Stimulated activated CD4-positive, alpha-beta T cell treated with anti-CD3 and anti-CD28 coated beads, Interleukin-4, amount 100 ng/mL, for 1 hour (primary cell): ENCODE measurements at regions not wholly inside any gene's neighbourhood (a gene's known extent, or its start where the extent isn't known, plus 50 kb on each side); places are given as distances from the start of the nearest gene placed in this dataset.
"Not testable (repeated sequence)": the region's sequence is repeated elsewhere in the genome, so short reads cannot be mapped to it uniquely, and the experiment has no call there.

ENCODE experiments used
- DNase-seq: peaks from one replicate; pipeline ENCODE4 v3.0.0-alpha.2; 2020

DNA sequence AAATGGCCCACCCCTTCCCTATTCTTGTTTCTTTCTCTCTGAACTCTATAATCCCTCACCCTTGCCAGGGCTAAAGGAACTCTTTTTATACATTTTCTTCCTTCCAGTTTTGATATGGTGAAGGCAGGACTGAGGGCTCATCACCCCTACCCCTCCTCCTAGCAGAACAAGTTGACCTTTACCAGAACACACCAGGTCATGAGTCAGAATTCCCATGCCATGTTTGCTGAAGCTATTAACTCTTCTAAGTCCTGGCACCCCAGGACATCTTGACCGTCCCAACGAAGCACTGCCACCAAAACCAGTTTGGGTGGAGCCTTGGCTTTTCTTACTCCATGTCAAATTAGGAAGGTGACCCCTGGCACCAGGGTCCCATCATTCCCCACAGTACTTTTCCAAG lies 57.5 kb upstream of the DYNLT3 start:
- no peak for DNase-seq

DNA sequence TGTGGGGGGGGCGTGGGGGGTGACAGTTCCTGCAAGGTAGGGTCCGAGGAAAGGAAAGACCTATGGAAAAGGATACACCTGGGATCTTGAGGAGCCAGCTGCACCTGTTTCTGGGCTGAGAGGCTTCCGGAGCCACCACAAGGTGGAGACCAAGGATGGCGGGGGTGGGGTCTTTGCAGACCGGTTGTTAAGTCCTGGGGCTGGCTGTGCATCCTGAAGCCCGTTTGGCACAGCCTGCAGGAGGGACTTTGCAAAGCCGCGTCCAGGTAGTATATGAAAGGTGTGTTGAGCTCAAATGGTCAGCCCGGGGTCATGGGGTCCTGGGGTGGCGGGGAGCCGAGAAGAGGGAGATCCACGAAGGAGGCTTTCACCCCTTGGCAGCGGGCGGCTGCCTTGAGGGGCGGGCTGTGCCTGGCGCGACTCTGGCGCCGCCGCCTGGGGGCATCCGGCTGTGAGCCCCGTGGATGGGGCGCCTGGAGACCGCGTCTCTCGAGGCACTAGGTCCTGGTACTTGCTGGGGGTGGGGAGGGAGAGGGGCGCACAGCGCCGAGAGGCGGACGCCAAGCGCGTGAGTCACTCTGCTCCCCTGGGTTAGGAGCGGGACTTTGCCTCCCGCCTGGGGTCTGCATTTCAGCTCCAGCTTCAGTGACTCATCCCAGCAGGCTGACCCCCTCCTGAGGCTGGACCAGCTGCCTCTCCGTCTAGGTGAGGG lies 58.2 kb upstream of the DYNLT3 start:
- DNase-seq: peak; percentile 3

DNA sequence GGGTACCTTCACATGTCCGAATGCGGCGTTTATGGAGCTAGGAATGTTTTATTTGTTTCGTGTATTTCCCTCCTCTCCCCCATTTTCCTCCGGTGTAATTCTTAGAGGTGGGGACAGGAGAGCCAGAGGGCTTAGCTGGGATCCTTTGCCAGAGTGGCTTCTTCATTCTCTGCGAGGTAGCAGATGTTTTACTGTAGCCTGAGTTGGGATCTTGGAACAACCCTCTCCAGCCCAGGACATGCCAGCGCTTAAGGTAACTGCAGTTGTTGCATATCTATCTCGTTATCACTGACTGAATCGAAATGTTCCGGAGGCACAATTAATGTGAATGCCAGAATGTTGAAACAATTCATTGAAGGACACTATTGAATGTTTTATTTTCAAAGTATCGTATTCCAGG lies 59.0 kb upstream of the DYNLT3 start:
- DNase-seq: no peak

DNA sequence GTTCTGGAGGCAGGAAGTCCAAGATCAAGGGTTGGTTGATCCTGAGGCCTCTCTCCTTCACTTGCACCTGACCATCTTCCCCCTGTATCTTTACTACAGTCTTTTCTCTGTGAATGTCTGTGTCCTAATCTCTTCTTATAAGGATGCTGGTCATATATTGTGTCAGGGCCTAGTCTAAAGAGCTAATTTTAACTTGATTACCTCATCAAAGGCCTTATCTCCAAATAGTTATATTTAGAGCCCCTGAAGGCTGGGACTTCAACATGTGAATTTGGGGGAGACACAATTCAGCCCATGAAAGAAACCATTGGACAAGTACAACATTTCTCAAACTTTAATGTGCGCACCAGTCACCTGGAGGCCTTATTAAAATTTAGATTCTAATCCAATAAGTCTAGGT lies 62.8 kb upstream of the DYNLT3 start:
- DNase-seq: no peak

DNA sequence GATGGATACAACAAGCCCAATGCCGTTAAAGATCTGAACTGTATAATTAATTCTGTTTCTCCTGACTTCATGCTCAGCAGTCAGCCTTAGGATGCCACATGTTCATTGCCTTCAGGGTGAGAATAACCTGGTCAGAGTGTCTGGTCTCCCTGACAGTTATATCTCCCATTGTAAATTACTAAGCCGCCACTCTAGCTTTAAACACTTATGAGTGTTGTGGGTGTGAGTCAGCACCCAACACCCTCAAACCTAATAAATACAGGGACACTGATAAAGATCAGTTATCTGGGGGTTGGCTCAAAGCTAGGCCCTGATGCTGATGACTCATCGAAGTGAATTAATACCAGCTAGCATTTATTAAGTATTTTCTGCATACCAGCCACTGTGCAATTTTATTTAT lies 64.9 kb upstream of the DYNLT3 start:
- no peak for DNase-seq

DNA sequence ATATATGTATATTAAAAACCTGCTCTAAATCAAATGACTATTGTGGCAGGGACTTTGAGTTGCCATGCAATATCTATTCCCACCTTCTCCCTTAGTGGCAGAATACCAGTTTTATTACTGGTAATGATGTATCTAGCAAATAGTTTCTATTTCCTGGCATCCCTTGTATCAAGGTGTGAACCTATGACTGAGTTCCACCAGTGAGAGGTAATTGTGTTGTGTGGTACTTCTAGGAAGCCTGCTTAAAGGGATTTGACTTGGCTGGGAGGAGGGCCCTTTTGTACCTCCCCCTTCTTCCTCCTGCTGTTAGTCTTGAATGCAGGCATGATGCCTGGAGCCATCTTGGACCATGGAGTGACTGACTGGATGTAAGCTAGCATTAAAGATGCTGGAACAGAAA lies 65.4 kb upstream of the DYNLT3 start:
- no peak for DNase-seq

DNA sequence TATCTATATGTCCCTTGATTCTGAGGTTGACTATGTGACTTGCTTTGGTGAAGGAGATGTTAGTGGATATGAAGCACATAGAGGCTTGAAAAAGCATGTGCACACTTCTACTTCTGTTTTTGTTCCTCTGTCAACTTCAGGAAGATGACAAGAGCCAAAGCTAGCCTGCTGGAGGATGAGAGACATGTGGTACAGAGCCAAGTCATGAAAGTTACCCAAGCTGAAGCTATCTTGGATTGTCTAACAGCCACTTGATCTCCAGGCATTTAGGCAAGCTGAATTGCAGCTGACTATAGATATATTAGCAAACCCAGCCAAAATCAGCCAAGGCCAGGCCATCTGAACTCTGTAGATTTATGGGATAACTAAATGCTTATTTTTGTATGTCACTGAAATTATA lies 70.8 kb upstream of the DYNLT3 start:
- DNase-seq: no peak

DNA sequence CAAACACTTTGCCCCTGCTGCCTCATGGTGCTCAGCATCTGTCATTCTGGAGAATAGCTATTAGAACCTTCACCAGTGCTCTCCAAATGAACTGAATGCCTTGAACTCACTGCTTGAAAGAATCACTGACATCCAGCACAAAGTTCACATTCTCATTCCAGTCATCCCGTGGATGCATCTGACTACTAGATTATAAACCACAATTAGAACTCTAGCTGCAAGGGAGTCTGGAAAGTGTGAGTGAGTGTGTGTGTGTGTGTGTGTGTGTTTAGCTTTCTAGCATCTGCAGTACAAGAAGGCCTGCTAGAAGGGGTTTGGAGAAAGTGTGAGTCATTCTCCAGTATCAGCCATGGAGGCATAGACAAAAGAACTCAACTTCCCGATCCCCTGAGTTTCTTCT lies 71.3 kb upstream of the DYNLT3 start:
- no peak for DNase-seq

DNA sequence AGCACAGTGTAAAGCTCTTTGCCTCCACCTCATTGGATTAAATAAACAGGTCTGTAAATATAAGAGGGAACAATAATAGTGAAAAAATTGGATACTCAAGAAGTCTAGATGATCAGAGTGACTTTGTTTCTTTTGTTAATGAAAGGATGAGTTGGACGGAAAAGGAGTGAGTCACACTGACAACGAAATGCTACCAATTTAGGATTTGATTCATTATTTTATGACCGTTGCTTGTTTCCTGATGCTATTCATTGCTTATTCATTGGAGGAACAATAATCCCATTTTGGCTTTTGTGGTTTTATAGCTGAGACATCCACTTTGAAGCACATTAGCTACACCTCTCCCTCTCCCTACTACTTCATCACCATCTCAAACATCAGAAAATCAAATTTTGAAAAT lies 74.4 kb upstream of the DYNLT3 start:
- DNase-seq: no peak

DNA sequence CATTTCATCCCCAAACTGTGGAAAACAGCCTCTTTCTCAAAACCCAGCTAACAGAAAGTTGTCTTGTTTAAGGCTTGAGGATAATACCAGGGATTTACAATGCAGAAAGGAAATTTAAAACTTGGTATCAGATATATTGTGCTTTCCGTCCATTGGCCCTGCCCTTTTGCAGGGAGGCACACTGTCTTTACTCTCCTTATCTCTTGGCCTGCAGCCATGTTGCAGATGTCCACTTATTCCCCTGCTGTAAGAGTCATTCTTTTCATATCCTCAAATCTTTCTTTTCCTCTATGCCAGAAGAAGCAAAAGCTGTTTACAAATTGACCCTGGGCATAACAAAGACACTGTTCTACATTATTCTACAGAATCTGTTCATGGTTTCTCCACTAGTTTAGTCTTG lies 75.6 kb upstream of the DYNLT3 start:
- no peak for DNase-seq

DNA sequence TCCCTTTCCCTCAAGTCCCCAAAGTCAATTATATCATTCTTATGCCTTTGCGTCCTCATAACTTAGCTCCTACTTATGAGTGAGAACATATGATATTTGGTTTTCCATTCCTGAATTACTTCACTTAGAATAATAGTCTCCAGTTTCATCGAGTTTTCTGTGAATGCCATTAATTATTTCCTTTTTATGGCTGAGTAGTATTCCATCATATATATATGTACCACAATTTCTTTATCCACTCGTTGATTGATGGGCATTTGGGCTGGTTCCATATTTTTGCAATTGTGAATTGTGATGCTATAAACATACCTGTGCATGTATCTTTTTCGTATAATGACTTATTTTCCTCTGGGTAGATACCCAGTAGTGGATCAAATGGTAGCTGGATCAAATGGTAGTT lies 78.4 kb upstream of the DYNLT3 start:
- DNase-seq: not testable (repeated sequence)

DNA sequence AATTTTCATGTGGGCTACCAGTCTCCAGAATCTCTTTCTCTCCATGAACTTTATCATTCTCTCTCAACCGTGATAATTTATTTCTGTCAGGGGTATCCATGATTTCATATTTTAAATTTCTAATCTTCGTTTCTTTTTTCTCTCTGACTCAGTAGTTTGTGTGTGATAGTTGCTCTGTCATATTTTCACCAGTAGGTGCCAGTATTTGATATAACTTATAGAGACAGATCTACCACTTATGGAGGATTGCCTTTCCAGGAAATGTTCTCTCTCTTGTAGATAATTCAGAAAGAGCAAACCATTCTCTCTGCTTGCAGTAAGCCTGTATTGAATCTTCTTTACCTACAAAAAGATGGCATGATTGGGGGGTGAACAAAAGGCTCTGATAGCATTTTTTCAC lies 79.3 kb upstream of the DYNLT3 start:
- no peak for DNase-seq

DNA sequence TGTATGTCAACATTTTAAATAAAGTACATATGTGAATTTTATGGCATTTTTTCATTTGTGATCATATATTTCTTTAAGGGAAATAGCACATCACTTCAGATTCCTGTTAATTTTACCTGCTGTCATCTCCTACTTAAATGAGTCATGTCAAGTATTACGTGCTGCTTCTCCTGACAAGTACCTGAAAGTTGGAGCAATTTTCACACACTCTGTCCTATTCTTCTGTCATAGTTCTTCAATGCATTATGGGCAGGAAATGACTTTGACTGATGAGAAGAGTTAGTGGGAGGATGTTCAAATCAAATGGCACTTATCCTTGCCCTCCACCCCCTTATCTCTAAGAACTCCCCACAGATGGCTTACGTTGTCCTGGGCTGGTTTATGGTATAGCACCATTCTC lies 64.2 kb upstream of the SYTL5 start:
- DNase-seq: no peak

DNA sequence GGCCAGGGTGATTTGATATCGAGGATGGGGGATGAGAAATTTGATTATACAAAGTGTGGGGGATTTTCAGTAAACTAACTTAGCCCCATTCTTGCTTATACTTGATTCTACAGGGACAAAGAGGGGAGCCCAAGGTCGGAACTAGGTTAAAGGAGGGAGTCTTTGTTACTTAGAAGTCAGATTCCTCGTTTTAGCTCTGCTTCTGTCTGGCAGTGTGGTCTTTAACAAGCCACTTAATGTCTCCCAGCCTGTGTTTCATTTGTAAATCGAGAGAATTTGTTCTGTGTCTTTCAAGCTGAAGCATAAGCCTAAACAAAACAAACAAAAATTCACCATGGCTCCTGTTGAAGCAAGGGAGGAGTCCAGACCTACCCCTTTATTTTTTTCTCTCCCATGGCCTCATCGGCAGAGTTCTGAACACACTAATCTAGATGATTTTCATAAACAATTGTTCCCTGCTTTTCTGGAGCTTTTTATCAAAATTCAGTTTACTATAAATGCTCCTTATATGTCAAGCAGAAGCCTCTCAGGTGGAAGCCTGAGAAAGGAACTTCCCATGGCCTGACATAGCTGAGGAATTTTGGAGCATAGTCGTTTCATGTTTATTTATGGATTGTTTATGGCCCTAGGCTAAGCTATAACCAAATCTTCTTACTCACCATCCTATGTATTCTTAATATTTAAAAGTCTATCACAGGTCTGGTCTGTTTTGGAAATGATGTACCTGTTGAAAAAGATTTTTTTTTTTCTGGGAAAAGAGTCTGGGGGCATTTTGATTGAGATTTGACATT lies 62.6 kb upstream of the SYTL5 start:
- DNase-seq: no peak

DNA sequence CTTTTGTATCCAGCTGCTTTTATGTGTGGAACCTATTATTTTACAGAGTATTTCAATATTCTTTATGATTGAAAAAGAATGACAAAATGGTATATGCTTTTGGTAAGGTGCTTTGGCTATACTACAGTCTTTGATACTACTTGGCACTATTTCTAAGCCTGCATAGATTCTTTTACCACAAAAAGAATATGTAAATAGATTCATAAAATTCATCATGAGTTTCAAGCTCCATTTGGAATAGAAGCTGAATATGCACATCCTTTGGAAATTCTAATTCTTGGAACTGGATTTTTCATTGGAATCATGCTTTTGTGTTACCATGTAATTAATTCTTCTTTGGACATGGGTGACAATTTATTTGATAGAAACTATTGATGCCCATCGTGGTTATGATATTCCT lies 60.2 kb upstream of the SYTL5 start:
- DNase-seq: no peak

DNA sequence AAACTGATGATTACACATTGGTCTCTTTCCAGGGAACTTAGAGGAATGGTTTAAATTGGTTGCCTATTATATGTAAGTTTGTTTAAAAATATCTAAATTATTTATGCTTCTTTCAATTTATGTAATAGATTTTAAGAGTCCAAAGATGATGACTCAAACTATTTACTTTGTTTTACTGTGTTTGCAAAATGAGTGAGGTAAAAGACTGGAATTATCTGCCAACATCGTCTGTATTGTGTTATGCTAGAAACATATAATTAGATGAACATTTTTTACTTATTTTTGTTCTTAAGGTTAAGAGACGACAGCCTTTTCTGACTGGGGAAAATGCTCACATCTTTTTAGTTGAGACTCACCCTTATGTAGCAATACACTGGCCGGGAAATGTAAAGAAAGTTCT lies 51.1 kb upstream of the SYTL5 start:
- no peak for DNase-seq

DNA sequence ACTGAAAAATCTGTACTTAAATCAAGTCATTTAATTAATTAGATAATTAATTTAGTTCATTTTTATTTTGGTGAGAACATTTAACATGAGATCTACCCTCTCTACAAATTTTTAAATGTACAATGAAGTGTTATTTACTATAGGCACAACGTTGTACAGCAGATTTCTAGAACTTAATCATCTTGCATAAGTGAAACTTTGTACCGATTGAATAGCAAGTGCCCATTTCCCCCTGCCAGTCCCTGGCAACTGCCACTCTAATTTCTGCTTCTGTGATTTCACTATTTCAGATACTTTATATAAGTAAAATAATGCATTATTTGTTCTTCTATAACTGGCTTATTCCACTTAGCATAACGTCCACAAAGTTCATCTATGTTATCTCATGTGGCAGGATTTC lies 50.1 kb upstream of the SYTL5 start:
- no peak for DNase-seq
